Neutrophil (primary cell): ENCODE measurements at regions not wholly inside any gene's neighbourhood (a gene's known extent, or its start where the extent isn't known, plus 50 kb on each side); places are given as distances from the start of the nearest gene placed in this dataset.
"Not testable (repeated sequence)": the region's sequence is repeated elsewhere in the genome, so short reads cannot be mapped to it uniquely, and the experiment has no call there.

ENCODE experiments used
- H3K27ac ChIP-seq: fragments of 200-600 bp; sonication (generic); 2 replicates; pipeline ENCODE4 v1.5.1; 2016; ENCODE audit warnings: mild to moderate bottlenecking, moderate library complexity
- H3K27me3 ChIP-seq: fragments of 200-600 bp; sonication (generic); 2 replicates; pipeline ENCODE4 v1.6.0; 2016; ENCODE audit warnings: mild to moderate bottlenecking
- H3K36me3 ChIP-seq: fragments of 200-600 bp; sonication (generic); 2 replicates; pipeline ENCODE4 v1.5.1; 2017
- H3K4me1 ChIP-seq, 2 experiments: fragments of 200-600 bp in 1 of 2; sonication (generic) in 1 of 2; 1 replicate in 1 of 2; 2 replicates in 1 of 2; pipeline versions ENCODE4 v1.5.1 to v1.6.1; 2013 to 2016; ENCODE audit warnings: low read depth in 1 of 2, low read length in 1 of 2, mild to moderate bottlenecking in 1 of 2, moderate library complexity in 1 of 2; ENCODE audit not compliant: control insufficient read depth in 1 of 2, insufficient read depth in 1 of 2
- H3K4me3 ChIP-seq, 2 experiments: fragments of 200-600 bp in 1 of 2; sonication (generic) in 1 of 2; 1 replicate in 1 of 2; 2 replicates in 1 of 2; pipeline ENCODE4 v1.5.1; 2013 to 2016; ENCODE audit warnings: low read depth in 1 of 2, low read length in 1 of 2, mild to moderate bottlenecking in 1 of 2, moderate library complexity in 1 of 2
- H3K9me3 ChIP-seq: fragments of 200-600 bp; sonication (generic); 2 replicates; pipeline ENCODE4 v1.5.1; 2016
- CTCF ChIP-seq: fragments of 200-600 bp; sonication (generic); IDR thresholded peaks from 2 replicates; pipeline ENCODE4 v1.5.1; 2016; ENCODE audit warnings: antibody characterized with exemption

GRCh38 chr2:198280145-198280544 lies 475.8 kb downstream of the PLCL1 start:
- H3K27me3 ChIP-seq: peaks cover 28% of the 10 kb centered on the region
- H3K9me3 ChIP-seq: no peaks in the 10 kb centered on the region
- H3K36me3 ChIP-seq: no peaks in the 10 kb centered on the region
- TF ChIP-seq CTCF: no peak
- no peak overlapping the region for H3K27ac ChIP-seq
- no peaks in the 10 kb centered on the region for H3K4me1 ChIP-seq
- H3K4me3 ChIP-seq: no peak overlapping the region

GRCh38 chr2:198279026-198279425 lies 474.6 kb downstream of the PLCL1 start:
- Histone ChIP-seq H3K9me3 (no peaks in the 10 kb centered on the region), H3K4me1 (no peaks in the 10 kb centered on the region), H3K36me3 (no peaks in the 10 kb centered on the region), H3K27ac (no peak overlapping the region), H3K4me3 (no peak overlapping the region), H3K27me3 (peaks cover 23% of the 10 kb centered on the region)
- no peak for TF ChIP-seq CTCF

- H3K4me3 ChIP-seq: no peak overlapping the region
- TF ChIP-seq CTCF: no peak
- no peak overlapping the region for H3K27ac ChIP-seq
- H3K27me3 ChIP-seq: peaks cover 13% of the 10 kb centered on the region
- no peaks in the 10 kb centered on the region for H3K4me1 ChIP-seq
- H3K36me3 ChIP-seq: no peaks in the 10 kb centered on the region
- H3K9me3 ChIP-seq: no peaks in the 10 kb centered on the region
Observed at GRCh38 chr2:198277181-198277580, 472.8 kb downstream of the PLCL1 start.

- Histone ChIP-seq H3K9me3 (no peaks in the 10 kb centered on the region), H3K27ac (no peak overlapping the region), H3K27me3 (no peaks in the 10 kb centered on the region), H3K36me3 (no peaks in the 10 kb centered on the region), H3K4me1 (no peaks in the 10 kb centered on the region), H3K4me3 (no peak overlapping the region)
- no peak for TF ChIP-seq CTCF
Observed at GRCh38 chr2:198273660-198274059, 469.3 kb downstream of the PLCL1 start.

GRCh38 chr2:198270157-198270556 lies 465.8 kb downstream of the PLCL1 start:
- not testable (repeated sequence) for H3K36me3 ChIP-seq, H3K4me3 ChIP-seq, H3K4me1 ChIP-seq, H3K27ac ChIP-seq, H3K27me3 ChIP-seq, H3K9me3 ChIP-seq

GRCh38 chr2:198268519-198268918 lies 464.1 kb downstream of the PLCL1 start:
- H3K27me3 ChIP-seq: no peaks in the 10 kb centered on the region
- no peaks in the 10 kb centered on the region for H3K4me1 ChIP-seq
- no peak overlapping the region for H3K4me3 ChIP-seq
- no peaks in the 10 kb centered on the region for H3K36me3 ChIP-seq
- no peaks in the 10 kb centered on the region for H3K9me3 ChIP-seq
- no peak overlapping the region for H3K27ac ChIP-seq
- no peak for TF ChIP-seq CTCF
